ENCODE measurements at regions not wholly inside any gene's neighbourhood (a gene's known extent, or its start where the extent isn't known, plus 50 kb on each side); places are given as distances from the start of the nearest gene placed in this dataset.

DNA sequence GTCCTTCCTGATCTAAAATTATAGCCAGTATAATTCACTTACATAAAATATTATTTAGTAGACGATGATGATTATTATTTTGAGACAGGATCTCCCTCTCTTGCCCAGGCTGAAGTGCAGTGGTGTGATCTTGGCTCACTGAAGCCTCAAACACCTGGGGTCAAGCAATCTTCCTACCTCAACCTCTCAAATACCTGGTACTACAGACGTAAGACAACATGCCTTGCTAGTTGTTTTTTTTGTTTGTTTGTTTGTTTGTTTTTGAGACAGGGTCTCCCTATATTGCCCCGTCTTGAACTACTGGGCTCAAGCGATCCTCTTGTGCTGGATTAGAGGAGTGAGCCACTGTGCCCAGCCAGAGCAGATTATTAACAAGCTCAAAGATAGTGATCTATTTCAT lies 399.1 kb upstream of the ZNF804A start:
- no peak for TF ChIP-seq TAF1 (IDR thresholded peaks at IDR 0.05; ENCODE audit: low read depth)
- TF ChIP-seq EP300 (IDR thresholded peaks at IDR 0.05; ENCODE audit: borderline replicate concordance), result no peak
- no peak for TF ChIP-seq CEBPB (IDR thresholded peaks at IDR 0.05)
- no peak for TF ChIP-seq TCF12 (IDR thresholded peaks at IDR 0.05; ENCODE audit: low read depth)
- no peak for TF ChIP-seq YY1 (IDR thresholded peaks at IDR 0.05; ENCODE audit: low read depth)
- TF ChIP-seq, protein P1, sequence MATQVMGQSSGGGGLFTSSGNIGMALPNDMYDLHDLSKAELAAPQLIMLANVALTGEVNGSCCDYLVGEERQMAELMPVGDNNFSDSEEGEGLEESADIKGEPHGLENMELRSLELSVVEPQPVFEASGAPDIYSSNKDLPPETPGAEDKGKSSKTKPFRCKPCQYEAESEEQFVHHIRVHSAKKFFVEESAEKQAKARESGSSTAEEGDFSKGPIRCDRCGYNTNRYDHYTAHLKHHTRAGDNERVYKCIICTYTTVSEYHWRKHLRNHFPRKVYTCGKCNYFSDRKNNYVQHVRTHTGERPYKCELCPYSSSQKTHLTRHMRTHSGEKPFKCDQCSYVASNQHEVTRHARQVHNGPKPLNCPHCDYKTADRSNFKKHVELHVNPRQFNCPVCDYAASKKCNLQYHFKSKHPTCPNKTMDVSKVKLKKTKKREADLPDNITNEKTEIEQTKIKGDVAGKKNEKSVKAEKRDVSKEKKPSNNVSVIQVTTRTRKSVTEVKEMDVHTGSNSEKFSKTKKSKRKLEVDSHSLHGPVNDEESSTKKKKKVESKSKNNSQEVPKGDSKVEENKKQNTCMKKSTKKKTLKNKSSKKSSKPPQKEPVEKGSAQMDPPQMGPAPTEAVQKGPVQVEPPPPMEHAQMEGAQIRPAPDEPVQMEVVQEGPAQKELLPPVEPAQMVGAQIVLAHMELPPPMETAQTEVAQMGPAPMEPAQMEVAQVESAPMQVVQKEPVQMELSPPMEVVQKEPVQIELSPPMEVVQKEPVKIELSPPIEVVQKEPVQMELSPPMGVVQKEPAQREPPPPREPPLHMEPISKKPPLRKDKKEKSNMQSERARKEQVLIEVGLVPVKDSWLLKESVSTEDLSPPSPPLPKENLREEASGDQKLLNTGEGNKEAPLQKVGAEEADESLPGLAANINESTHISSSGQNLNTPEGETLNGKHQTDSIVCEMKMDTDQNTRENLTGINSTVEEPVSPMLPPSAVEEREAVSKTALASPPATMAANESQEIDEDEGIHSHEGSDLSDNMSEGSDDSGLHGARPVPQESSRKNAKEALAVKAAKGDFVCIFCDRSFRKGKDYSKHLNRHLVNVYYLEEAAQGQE (IDR thresholded peaks at IDR 0.05; ENCODE audit: low read depth), result no peak
- TF ChIP-seq CREB1 (IDR thresholded peaks at IDR 0.05; ENCODE audit: low read depth), result no peak
- no peak for TF ChIP-seq ZBTB7A (IDR thresholded peaks at IDR 0.05; ENCODE audit: low read depth)
- no peak for TF ChIP-seq RAD21 (IDR thresholded peaks at IDR 0.05; ENCODE audit: low read depth)
- TF ChIP-seq, protein P2, sequence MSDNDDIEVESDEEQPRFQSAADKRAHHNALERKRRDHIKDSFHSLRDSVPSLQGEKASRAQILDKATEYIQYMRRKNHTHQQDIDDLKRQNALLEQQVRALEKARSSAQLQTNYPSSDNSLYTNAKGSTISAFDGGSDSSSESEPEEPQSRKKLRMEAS (IDR thresholded peaks at IDR 0.05), result no peak
- TF ChIP-seq, protein P3, sequence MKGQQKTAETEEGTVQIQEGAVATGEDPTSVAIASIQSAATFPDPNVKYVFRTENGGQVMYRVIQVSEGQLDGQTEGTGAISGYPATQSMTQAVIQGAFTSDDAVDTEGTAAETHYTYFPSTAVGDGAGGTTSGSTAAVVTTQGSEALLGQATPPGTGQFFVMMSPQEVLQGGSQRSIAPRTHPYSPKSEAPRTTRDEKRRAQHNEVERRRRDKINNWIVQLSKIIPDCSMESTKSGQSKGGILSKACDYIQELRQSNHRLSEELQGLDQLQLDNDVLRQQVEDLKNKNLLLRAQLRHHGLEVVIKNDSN (IDR thresholded peaks at IDR 0.05), result no peak
- no peak for TF ChIP-seq EGR1 (IDR thresholded peaks at IDR 0.05)
- no peak for TF ChIP-seq TEAD4 (IDR thresholded peaks at IDR 0.05)
- TF ChIP-seq NFIC (IDR thresholded peaks at IDR 0.05), result no peak
